Activated CD4-positive, alpha-beta memory T cell treated with anti-CD3 and anti-CD28 coated beads, Interleukin-2, amount 10 ng/mL, durations not matched to agents 7 days and 5 days (primary cell): ENCODE measurements at regions not wholly inside any gene's neighbourhood (a gene's known extent, or its start where the extent isn't known, plus 50 kb on each side); places are given as distances from the start of the nearest gene placed in this dataset.
"Not testable (repeated sequence)": the region's sequence is repeated elsewhere in the genome, so short reads cannot be mapped to it uniquely, and the experiment has no call there.

ENCODE experiments used
- CTCF ChIA-PET: fragments of 350-600 bp; sonication (Branson Sonifier 250); formaldehyde crosslinking; loops from one replicate; lab custom pipeline; 2021; ENCODE audit warnings: antibody characterized with exemption, inconsistent platforms; lab: Charles Lee
- POLR2A ChIA-PET: fragments of 350-600 bp; sonication (Branson Sonifier 250); formaldehyde crosslinking; loops from one replicate; lab custom pipeline; 2021; ENCODE audit warnings: antibody characterized with exemption; lab: Charles Lee
- DNase-seq: peaks from one replicate; pipeline ENCODE4 v3.0.0-alpha.2; 2020
- H3K27ac Mint-ChIP-seq: one replicate; pipeline ENCODE4 v1.8.0; 2021; ENCODE audit warnings: mild to moderate bottlenecking, mixed read lengths
- H3K27me3 Mint-ChIP-seq: one replicate; pipeline ENCODE4 v1.8.0; 2021; ENCODE audit warnings: mixed read lengths
- H3K36me3 Mint-ChIP-seq: one replicate; pipeline ENCODE4 v1.8.0; 2021; ENCODE audit warnings: low read depth, mixed read lengths
- H3K4me1 Mint-ChIP-seq: one replicate; pipeline ENCODE4 v1.8.0; 2021; ENCODE audit warnings: mixed read lengths
- H3K4me3 Mint-ChIP-seq: one replicate; pipeline ENCODE4 v1.8.0; 2021; ENCODE audit warnings: mild to moderate bottlenecking, mixed read lengths
- H3K9me3 Mint-ChIP-seq: one replicate; pipeline ENCODE4 v1.8.0; 2021; ENCODE audit warnings: mixed read lengths

DNA sequence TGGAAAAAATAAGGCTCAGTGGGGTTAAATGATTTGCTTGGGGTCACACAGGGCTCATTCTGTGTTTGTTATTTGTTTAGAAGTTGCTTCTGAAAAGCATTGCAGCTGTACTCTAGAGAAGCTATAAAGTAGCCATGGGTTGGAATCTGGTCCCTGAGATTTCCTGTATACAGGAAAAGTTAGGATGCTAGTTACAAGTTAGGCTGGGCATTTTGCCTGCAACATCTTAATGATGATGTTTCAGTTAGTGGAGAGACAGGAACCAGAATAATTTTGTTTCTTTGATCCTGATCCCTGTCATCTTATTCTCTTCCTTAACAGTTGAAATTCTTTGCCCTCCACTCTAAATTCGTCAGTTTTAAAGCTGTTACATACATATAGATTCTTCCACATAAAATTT is 445.3 kb downstream of the OTOL1 start:
- DNase-seq = no peak
- Mint-ChIP-seq H3K4me1 (no peaks in the 10 kb centered on the region), H3K27me3 (no peaks in the 10 kb centered on the region), H3K9me3 (peaks cover 14% of the 10 kb centered on the region), H3K36me3 (no peaks in the 10 kb centered on the region), H3K27ac (no peak overlapping the region), H3K4me3 (no peak overlapping the region)
- POLR2A ChIA-PET = no interaction called here
- CTCF ChIA-PET = no interaction called here

- POLR2A ChIA-PET = not testable (repeated sequence)
Observed at GRCh38 chr3:161943801-161944345, 447.3 kb downstream of the OTOL1 start.

DNA sequence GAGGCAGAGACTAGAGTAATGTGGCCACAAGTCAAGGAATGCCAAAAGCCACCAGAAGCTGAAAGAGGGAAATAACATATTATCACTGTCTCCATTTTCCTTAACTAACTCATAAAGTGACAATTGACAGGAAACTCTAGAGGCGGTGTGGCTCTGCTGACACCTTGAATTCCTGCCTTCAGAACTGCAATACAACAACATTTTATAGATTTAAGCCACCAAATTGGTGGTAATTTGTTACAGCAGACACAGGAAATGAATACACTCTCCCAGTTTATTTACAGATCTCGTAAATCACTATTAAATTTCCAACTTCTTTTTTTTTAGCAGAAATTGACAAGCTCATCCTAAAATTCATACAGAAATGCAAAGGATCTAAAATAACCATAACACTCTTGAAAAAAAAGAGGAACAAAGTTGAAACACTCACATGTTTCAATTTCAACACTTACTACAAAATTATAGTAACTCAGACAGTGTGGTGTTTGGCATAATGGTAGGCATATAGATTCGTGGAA is 449.9 kb downstream of the OTOL1 start:
- ChIA-PET CTCF (no interaction called here), POLR2A (no interaction called here)
- no peak for DNase-seq
- Mint-ChIP-seq H3K4me1 (no peaks in the 10 kb centered on the region), H3K27ac (no peak overlapping the region), H3K36me3 (no peaks in the 10 kb centered on the region), H3K9me3 (peaks cover 6% of the 10 kb centered on the region), H3K27me3 (no peaks in the 10 kb centered on the region), H3K4me3 (no peak overlapping the region)

More at GRCh38 chr3:161943801-161944345, 447.3 kb downstream of the OTOL1 start:
- H3K36me3 Mint-ChIP-seq, H3K9me3 Mint-ChIP-seq, H3K4me1 Mint-ChIP-seq, H3K27ac Mint-ChIP-seq, CTCF ChIA-PET, H3K4me3 Mint-ChIP-seq, DNase-seq, H3K27me3 Mint-ChIP-seq: not testable (repeated sequence)

DNA sequence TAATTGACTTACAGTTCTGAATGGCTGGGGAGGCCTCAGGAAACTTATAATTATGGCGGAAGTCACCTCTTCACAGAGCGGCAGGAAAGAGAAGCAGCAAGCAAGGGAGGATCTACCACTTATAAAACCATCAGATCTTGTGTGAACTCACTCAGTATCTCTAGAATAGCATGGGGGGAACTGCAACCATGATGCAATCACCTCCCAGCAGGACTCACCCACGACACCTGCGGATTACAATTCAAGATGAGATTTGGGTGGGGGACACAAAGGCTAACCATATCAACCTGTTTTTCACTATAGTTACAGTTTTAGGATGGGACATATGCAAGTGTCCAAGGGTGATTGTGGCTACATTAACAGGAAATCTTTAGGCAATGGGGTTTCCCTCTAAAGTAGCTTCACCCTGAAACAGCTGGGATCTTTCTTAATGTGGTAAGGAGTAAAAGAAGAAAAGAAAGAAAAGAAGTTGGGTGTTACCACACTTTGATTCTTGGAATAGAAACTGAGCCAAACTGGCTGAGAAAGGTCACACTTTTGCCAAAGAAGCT is 453.8 kb downstream of the OTOL1 start:
- H3K27ac Mint-ChIP-seq = no peak overlapping the region
- peaks cover 5% of the 10 kb centered on the region for H3K9me3 Mint-ChIP-seq

GRCh38 chr3:161957467-161957866 is 460.9 kb downstream of the OTOL1 start:
- H3K36me3 Mint-ChIP-seq = no peaks in the 10 kb centered on the region
- ChIA-PET CTCF (no interaction called here), POLR2A (no interaction called here)
- no peak overlapping the region for H3K27ac Mint-ChIP-seq
- H3K4me1 Mint-ChIP-seq = no peaks in the 10 kb centered on the region
- H3K27me3 Mint-ChIP-seq = no peaks in the 10 kb centered on the region
- peaks cover 2% of the 10 kb centered on the region for H3K9me3 Mint-ChIP-seq
- H3K4me3 Mint-ChIP-seq = no peak overlapping the region
- no peak for DNase-seq

More for the DNA sequence above, 453.8 kb downstream of the OTOL1 start:
- ChIA-PET POLR2A (no interaction called here), CTCF (no interaction called here)
- no peak for DNase-seq
- Mint-ChIP-seq H3K4me1 (no peaks in the 10 kb centered on the region), H3K27me3 (no peaks in the 10 kb centered on the region), H3K36me3 (no peaks in the 10 kb centered on the region), H3K4me3 (no peak overlapping the region)

GRCh38 chr3:161964857-161965256 is 468.2 kb downstream of the OTOL1 start:
- DNase-seq = no peak
- Mint-ChIP-seq H3K9me3 (peaks cover 6% of the 10 kb centered on the region), H3K27ac (no peak overlapping the region), H3K36me3 (no peaks in the 10 kb centered on the region), H3K4me3 (no peak overlapping the region), H3K27me3 (no peaks in the 10 kb centered on the region), H3K4me1 (no peaks in the 10 kb centered on the region)
- ChIA-PET POLR2A (no interaction called here), CTCF (no interaction called here)

GRCh38 chr3:161969867-161970266 is 473.3 kb downstream of the OTOL1 start:
- ChIA-PET POLR2A (no interaction called here), CTCF (no interaction called here)
- Mint-ChIP-seq H3K36me3 (no peaks in the 10 kb centered on the region), H3K4me1 (no peaks in the 10 kb centered on the region), H3K9me3 (no peaks in the 10 kb centered on the region), H3K4me3 (no peak overlapping the region), H3K27ac (no peak overlapping the region), H3K27me3 (no peaks in the 10 kb centered on the region)
- DNase-seq = no peak

- Mint-ChIP-seq H3K4me3 (no peak overlapping the region), H3K27ac (no peak overlapping the region), H3K36me3 (no peaks in the 10 kb centered on the region), H3K9me3 (peaks cover 4% of the 10 kb centered on the region), H3K4me1 (no peaks in the 10 kb centered on the region), H3K27me3 (no peaks in the 10 kb centered on the region)
- CTCF ChIA-PET = no interaction called here
- no peak for DNase-seq
- POLR2A ChIA-PET = no interaction called here
Observed at GRCh38 chr3:161975201-161975600, 478.6 kb downstream of the OTOL1 start.

GRCh38 chr3:161977063-161977462 is 480.5 kb downstream of the OTOL1 start:
- no peaks in the 10 kb centered on the region for H3K36me3 Mint-ChIP-seq
- peaks cover 4% of the 10 kb centered on the region for H3K9me3 Mint-ChIP-seq
- ChIA-PET POLR2A (no interaction called here), CTCF (no interaction called here)
- no peaks in the 10 kb centered on the region for H3K4me1 Mint-ChIP-seq
- H3K4me3 Mint-ChIP-seq = no peak overlapping the region
- no peaks in the 10 kb centered on the region for H3K27me3 Mint-ChIP-seq
- no peak overlapping the region for H3K27ac Mint-ChIP-seq
- no peak for DNase-seq

DNA sequence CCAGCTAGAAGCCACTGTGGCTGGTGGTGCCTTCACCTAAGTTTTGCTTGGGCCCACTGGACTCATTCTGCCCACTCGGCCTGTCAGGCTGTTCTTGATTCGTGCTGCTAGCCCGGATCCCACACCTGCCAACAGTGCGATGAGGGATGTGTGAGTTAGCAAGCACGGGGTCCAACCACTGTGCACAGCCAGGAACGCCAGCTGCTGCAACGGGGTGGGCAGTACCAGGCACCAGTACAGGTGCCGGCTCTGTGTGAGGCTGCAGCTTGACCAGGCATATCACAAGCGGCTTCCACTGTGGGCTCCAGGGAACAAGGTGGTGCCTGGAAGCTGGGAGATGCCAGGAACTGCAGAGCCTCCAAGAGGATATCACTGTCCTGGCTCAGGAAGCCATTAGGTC is 481.2 kb downstream of the OTOL1 start:
- POLR2A ChIA-PET = no interaction called here

GRCh38 chr3:161987933-161988332 is 491.3 kb downstream of the OTOL1 start:
- Mint-ChIP-seq H3K36me3 (no peaks in the 10 kb centered on the region), H3K9me3 (no peaks in the 10 kb centered on the region), H3K27me3 (no peaks in the 10 kb centered on the region), H3K4me1 (no peaks in the 10 kb centered on the region), H3K27ac (no peak overlapping the region), H3K4me3 (no peak overlapping the region)
- ChIA-PET CTCF (no interaction called here), POLR2A (no interaction called here)
- DNase-seq = no peak

More for the DNA sequence above, 481.2 kb downstream of the OTOL1 start:
- no peak for DNase-seq
- Mint-ChIP-seq H3K4me1 (no peaks in the 10 kb centered on the region), H3K4me3 (no peak overlapping the region), H3K36me3 (no peaks in the 10 kb centered on the region), H3K27me3 (no peaks in the 10 kb centered on the region), H3K27ac (no peak overlapping the region), H3K9me3 (peaks cover 4% of the 10 kb centered on the region)
- CTCF ChIA-PET = no interaction called here

- Mint-ChIP-seq H3K4me1 (no peaks in the 10 kb centered on the region), H3K27ac (no peak overlapping the region), H3K4me3 (no peak overlapping the region), H3K36me3 (no peaks in the 10 kb centered on the region), H3K9me3 (no peaks in the 10 kb centered on the region), H3K27me3 (no peaks in the 10 kb centered on the region)
- ChIA-PET CTCF (no interaction called here), POLR2A (no interaction called here)
- no peak for DNase-seq
Observed at GRCh38 chr3:161989012-161989411, 492.4 kb downstream of the OTOL1 start.

GRCh38 chr3:161990036-161990435 is 493.4 kb downstream of the OTOL1 start:
- no peak overlapping the region for H3K27ac Mint-ChIP-seq
- ChIA-PET POLR2A (no interaction called here), CTCF (no interaction called here)
- no peak for DNase-seq
- no peaks in the 10 kb centered on the region for H3K4me1 Mint-ChIP-seq
- no peak overlapping the region for H3K4me3 Mint-ChIP-seq
- no peaks in the 10 kb centered on the region for H3K27me3 Mint-ChIP-seq
- H3K9me3 Mint-ChIP-seq = no peaks in the 10 kb centered on the region
- H3K36me3 Mint-ChIP-seq = no peaks in the 10 kb centered on the region

- POLR2A ChIA-PET = no interaction called here
- H3K4me1 Mint-ChIP-seq = no peaks in the 10 kb centered on the region
- CTCF ChIA-PET = no interaction called here
- DNase-seq = no peak
- no peaks in the 10 kb centered on the region for H3K36me3 Mint-ChIP-seq
- no peaks in the 10 kb centered on the region for H3K9me3 Mint-ChIP-seq
- no peak overlapping the region for H3K27ac Mint-ChIP-seq
- no peaks in the 10 kb centered on the region for H3K27me3 Mint-ChIP-seq
- H3K4me3 Mint-ChIP-seq = no peak overlapping the region
Observed at GRCh38 chr3:161991901-161992540, 495.4 kb downstream of the OTOL1 start.
